22Rv1 (cell line): ENCODE measurements at regions not wholly inside any gene's neighbourhood (a gene's known extent, or its start where the extent isn't known, plus 50 kb on each side); places are given as distances from the start of the nearest gene placed in this dataset.
"Not testable (repeated sequence)": the region's sequence is repeated elsewhere in the genome, so short reads cannot be mapped to it uniquely, and the experiment has no call there.

ENCODE experiments used
- H3K27ac ChIP-seq: fragments of 450-650 bp; 2 replicates; pipeline ENCODE4 v1.5.1; 2017
- CTCF ChIP-seq: fragments of 450-650 bp; IDR thresholded peaks from 2 replicates; pipeline ENCODE4 v1.5.1; 2017; ENCODE audit warnings: mild to moderate bottlenecking
- ZFX ChIP-seq: fragments of 450-650 bp; IDR thresholded peaks from 2 replicates; pipeline ENCODE4 v1.6.1; 2017; ENCODE audit warnings: antibody characterized with exemption, borderline replicate concordance

- H3K27ac ChIP-seq, result no peak overlapping the region
- TF ChIP-seq ZFX, result no peak
- TF ChIP-seq CTCF, result peak; percentile 78
These were observed 121.2 kb upstream of the LPCAT1 start for GRCh38 chr5:1644810-1645571.

GRCh38 chr5:1644393-1644809, 120.6 kb upstream of the LPCAT1 start:
- not testable (repeated sequence) for H3K27ac ChIP-seq

- no peak overlapping the region for H3K27ac ChIP-seq
- no peak for TF ChIP-seq ZFX
- TF ChIP-seq CTCF, result no peak
These were observed 120.1 kb upstream of the LPCAT1 start for GRCh38 chr5:1643651-1644392.

- TF ChIP-seq ZFX, result no peak
- TF ChIP-seq CTCF, result no peak
- no peak overlapping the region for H3K27ac ChIP-seq
These were observed 118.9 kb upstream of the LPCAT1 start for GRCh38 chr5:1642621-1643061.

GRCh38 chr5:1642221-1642620, 118.5 kb upstream of the LPCAT1 start:
- TF ChIP-seq CTCF (no peak), ZFX (no peak)
- H3K27ac ChIP-seq, result no peak overlapping the region

GRCh38 chr5:1641560-1642166, 117.9 kb upstream of the LPCAT1 start:
- H3K27ac ChIP-seq, result no peak overlapping the region
- TF ChIP-seq ZFX (no peak), CTCF (peak; percentile 94)

GRCh38 chr5:1641041-1641440, 117.3 kb upstream of the LPCAT1 start:
- no peak for TF ChIP-seq ZFX
- no peak overlapping the region for H3K27ac ChIP-seq

GRCh38 chr5:1640421-1640881, 116.7 kb upstream of the LPCAT1 start:
- H3K27ac ChIP-seq, result no peak overlapping the region
- TF ChIP-seq ZFX (no peak), CTCF (no peak)
